Activated CD4-positive, alpha-beta T cell treated with anti-CD3 and anti-CD28 coated beads for 36 hours (primary cell): ENCODE measurements at regions not wholly inside any gene's neighbourhood (a gene's known extent, or its start where the extent isn't known, plus 50 kb on each side); places are given as distances from the start of the nearest gene placed in this dataset.

ENCODE experiments used
- ATAC-seq: fragments of 200-7000 bp; cut with Tn5 transposase; one replicate; pipeline ENCODE4 v1.10.0; 2021; ENCODE audit warnings: mild to moderate bottlenecking, moderate library complexity
- CTCF ChIA-PET: fragments of 350-600 bp; sonication (Branson Sonifier 250); formaldehyde crosslinking; loops from one replicate; lab custom pipeline; 2021; ENCODE audit warnings: antibody characterized with exemption; lab: Charles Lee
- POLR2A ChIA-PET: fragments of 350-600 bp; sonication (Branson Sonifier 250); formaldehyde crosslinking; loops from one replicate; lab custom pipeline; 2021; ENCODE audit warnings: antibody characterized with exemption, inconsistent platforms; lab: Charles Lee
- DNase-seq: peaks from one replicate; pipeline ENCODE4 v3.0.0-alpha.2; 2020
- H3K27ac Mint-ChIP-seq: one replicate; pipeline ENCODE4 v1.8.0; 2021; ENCODE audit warnings: mixed read lengths
- H3K27me3 Mint-ChIP-seq: one replicate; pipeline ENCODE4 v1.8.0; 2021; ENCODE audit warnings: mixed read lengths
- H3K36me3 Mint-ChIP-seq: one replicate; pipeline ENCODE4 v1.8.0; 2021; ENCODE audit warnings: low read depth, mixed read lengths
- H3K4me1 Mint-ChIP-seq: one replicate; pipeline ENCODE4 v1.8.0; 2021; ENCODE audit warnings: mixed read lengths
- H3K4me3 Mint-ChIP-seq: one replicate; pipeline ENCODE4 v1.8.0; 2021; ENCODE audit warnings: mild to moderate bottlenecking, moderate library complexity, mixed read lengths
- H3K9me3 Mint-ChIP-seq: one replicate; pipeline ENCODE4 v1.8.0; 2021; ENCODE audit warnings: low read depth, mixed read lengths
- intact Hi-C, 2 experiments: fragments of 100-400 bp; cut with DNase I in 1 of 2; cut with micrococcal nuclease in 1 of 2; formaldehyde crosslinking; loops; one replicate each; pipeline versions ENCODE4 v1.14.2 to v1.15.1; 2022 to 2024; cut with DNase I, micrococcal nuclease

DNA sequence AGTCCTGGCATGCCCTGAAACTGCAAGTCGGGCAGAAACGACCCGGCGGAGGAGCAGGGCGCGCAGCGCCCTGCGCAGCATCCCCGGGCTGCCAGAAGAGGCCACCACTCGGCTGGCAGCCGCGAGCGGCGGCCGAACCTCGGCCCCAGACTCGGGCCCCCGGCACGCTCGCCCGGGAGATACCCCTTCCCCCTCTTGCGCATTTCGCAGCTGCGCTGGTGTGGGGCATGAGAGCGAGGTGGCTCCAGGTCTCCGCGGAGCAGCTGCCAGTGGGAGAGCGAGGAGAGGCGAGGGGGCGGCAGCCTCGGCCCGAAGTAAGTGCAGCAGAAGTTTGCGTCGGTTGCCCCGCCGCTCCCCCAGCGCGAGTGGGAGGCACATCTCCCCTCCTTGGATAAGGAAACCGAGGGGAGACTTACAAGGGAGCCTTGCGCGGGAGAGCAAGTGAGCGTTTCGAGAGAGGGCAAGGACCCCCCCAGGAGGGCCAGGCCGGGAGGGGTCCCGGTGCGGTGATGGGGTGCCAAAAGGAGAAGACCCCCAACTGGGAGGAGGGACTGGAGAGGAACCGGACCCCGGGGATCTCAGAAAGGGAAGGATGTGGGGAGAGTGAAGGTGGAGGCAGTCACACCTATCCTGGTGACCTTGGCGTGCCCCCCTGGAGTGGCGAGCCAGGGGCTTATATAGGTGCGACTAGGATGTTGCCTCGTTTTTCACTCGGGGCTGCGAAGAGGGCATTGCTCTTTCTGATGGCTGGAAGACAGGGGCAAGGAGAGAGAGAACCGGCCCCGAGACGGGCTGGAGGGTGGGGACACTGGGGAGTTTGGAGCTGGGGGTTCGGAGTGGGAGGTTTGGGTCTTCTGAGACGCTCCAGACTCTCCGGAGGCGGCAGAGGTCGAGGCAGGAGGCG is 256.3 kb downstream of the OTUD1 start:
- POLR2A ChIA-PET: no interaction called here
- H3K4me3 Mint-ChIP-seq: peak overlapping the region; percentile 36
- DNase-seq (no peak), ATAC-seq (peak; percentile 44)
- CTCF ChIA-PET: interaction anchor here (0.6 to 0.9 kb wide), 3 partner anchors 60 to 1163 kb away, joined by 3 read pairs; no protein-coding TSS in a partner anchor
- no peak overlapping the region for H3K27ac Mint-ChIP-seq
- intact Hi-C loops: loop anchor here in 1 of 2 experiments (5.0 kb wide), 1 partner anchor 493 kb away; no protein-coding TSS in a partner anchor
- H3K9me3 Mint-ChIP-seq: no peaks in the 10 kb centered on the region
- no peaks in the 10 kb centered on the region for H3K36me3 Mint-ChIP-seq
- H3K4me1 Mint-ChIP-seq: peaks cover 17% of the 10 kb centered on the region
- peaks cover 46% of the 10 kb centered on the region for H3K27me3 Mint-ChIP-seq

DNA sequence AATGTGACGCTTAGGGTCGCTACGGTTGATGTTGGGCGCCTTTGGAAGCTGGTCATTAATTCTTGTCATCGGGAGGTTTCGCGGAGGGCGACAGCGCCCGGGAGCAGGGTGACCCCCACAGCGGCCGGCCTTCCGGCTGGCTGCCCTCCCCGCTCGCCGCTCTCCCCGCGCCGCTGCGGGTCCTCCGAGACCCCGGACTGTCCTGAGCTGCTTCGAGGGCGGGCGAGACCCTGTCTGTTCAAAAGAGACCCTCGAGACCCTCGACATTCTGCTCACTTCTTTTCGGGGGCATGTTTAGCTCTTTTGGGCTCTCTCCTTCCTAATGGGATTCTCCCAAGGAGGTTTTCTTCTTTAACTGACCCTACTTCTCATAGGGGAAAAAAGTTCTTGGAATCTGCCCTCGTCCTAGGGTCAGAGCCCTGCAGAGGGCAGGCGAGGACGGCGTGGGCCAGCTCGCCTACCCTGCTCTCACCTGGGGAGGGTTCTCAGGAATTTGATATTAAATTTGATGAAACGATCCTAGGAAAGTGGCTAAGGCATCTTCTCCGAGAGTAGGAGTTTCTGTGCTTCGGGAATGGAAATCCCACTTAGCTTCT is 257.0 kb downstream of the OTUD1 start:
- ATAC-seq (no peak), DNase-seq (no peak)
- H3K27ac Mint-ChIP-seq: no peak overlapping the region
- no peaks in the 10 kb centered on the region for H3K9me3 Mint-ChIP-seq
- H3K36me3 Mint-ChIP-seq: no peaks in the 10 kb centered on the region
- ChIA-PET POLR2A (no interaction called here), CTCF (interaction anchor here (0.6 to 0.9 kb wide), 3 partner anchors 347 to 387 kb away, joined by 3 to 4 read pairs (median 3); no protein-coding TSS in a partner anchor)
- H3K27me3 Mint-ChIP-seq: peaks cover 44% of the 10 kb centered on the region
- peaks cover 17% of the 10 kb centered on the region for H3K4me1 Mint-ChIP-seq
- no peak overlapping the region for H3K4me3 Mint-ChIP-seq
- intact Hi-C loops: no loop called here

DNA sequence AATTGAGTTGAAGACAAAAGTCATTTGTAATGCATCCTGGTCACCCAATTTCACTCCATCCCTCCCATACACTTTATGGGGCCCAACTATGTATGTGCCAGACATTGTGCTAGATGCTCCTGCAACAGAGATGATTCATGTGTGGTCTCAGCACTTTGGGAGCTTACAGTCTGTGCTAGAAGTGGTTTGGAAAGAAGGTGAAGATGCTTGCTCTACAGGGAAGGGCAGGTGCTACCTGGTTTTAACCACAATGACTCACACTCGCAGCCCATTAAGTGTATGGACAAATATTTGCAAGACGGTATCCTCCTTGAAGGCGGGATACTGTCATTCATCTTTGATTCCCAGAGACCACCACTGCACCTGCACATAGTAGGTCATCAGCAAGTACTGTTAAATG is 257.6 kb downstream of the OTUD1 start:
- ATAC-seq (no peak), DNase-seq (no peak)
- Mint-ChIP-seq H3K4me1 (peaks cover 17% of the 10 kb centered on the region), H3K36me3 (no peaks in the 10 kb centered on the region), H3K4me3 (no peak overlapping the region), H3K27me3 (peaks cover 44% of the 10 kb centered on the region), H3K9me3 (no peaks in the 10 kb centered on the region), H3K27ac (no peak overlapping the region)
- ChIA-PET POLR2A (no interaction called here), CTCF (interaction anchor here (0.6 to 0.9 kb wide), 3 partner anchors 347 to 388 kb away, joined by 3 to 4 read pairs (median 3); no protein-coding TSS in a partner anchor)
- intact Hi-C loops: no loop called here

DNA sequence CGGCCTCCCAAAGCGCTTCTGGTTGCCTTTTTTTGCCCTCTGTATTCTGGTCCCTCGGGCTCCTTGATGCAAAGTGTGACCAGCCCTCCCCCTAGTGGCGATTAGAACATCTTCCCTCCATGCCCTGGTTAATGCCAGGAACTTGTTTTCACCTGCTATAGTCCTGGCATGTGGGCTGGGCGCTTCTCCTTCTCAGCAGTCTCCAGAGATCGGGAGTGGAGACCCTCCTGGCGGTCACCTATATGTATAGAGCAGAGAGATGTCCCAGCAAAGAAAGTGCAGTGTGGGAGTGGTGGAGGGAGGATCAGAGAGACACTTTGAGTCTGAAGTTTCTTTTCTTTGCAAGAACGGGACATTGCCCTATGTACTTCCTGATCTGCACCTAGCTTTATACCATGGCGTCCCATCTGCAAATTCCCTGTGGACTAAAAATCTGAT is 264.1 kb downstream of the OTUD1 start:
- no peaks in the 10 kb centered on the region for H3K36me3 Mint-ChIP-seq
- peaks cover 4% of the 10 kb centered on the region for H3K4me1 Mint-ChIP-seq
- H3K9me3 Mint-ChIP-seq: no peaks in the 10 kb centered on the region
- DNase-seq (peak; percentile 75), ATAC-seq (peak; percentile 90)
- H3K27ac Mint-ChIP-seq: no peak overlapping the region
- no peak overlapping the region for H3K4me3 Mint-ChIP-seq
- intact Hi-C loops: loop anchor here (1.0 to 5.0 kb wide), 8 partner anchors 166 to 546 kb away; no protein-coding TSS in a partner anchor
- ChIA-PET POLR2A (no interaction called here), CTCF (interaction anchor here (0.6 to 2.2 kb wide), 5 partner anchors 10 to 388 kb away, joined by 3 to 6 read pairs (median 4); no protein-coding TSS in a partner anchor)
- peaks cover 25% of the 10 kb centered on the region for H3K27me3 Mint-ChIP-seq

DNA sequence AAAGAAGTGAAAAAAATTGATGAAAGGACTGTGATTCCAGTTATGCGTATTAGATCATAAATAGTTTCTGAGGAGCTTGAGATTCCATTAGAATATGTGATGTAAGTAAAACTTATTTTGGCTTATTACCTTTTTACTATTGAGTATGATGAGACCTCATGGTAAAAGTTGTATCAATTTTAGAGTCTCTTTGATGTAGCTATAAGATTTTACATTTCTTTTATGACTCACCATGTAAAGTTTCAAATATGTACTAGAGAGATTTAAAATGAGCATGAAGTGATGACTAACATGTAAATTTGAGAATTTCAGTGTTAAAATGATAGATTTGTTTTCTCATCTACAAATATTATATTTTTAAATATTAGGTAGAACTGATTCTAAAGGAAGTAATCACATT is 276.5 kb downstream of the OTUD1 start:
- Mint-ChIP-seq H3K4me3 (no peak overlapping the region), H3K27ac (no peak overlapping the region), H3K4me1 (peaks cover 6% of the 10 kb centered on the region), H3K27me3 (peaks cover 28% of the 10 kb centered on the region), H3K36me3 (no peaks in the 10 kb centered on the region), H3K9me3 (no peaks in the 10 kb centered on the region)
- ChIA-PET CTCF (interaction anchor here (1.2 kb wide), 1 partner anchor 13 kb away, joined by 3 read pairs; no protein-coding TSS in a partner anchor), POLR2A (interaction anchor here (0.6 kb wide), 1 partner anchor 349 kb away, joined by 5 read pairs; no protein-coding TSS in a partner anchor)
- intact Hi-C loops: no loop called here
- DNase-seq (no peak), ATAC-seq (peak; percentile 72)

DNA sequence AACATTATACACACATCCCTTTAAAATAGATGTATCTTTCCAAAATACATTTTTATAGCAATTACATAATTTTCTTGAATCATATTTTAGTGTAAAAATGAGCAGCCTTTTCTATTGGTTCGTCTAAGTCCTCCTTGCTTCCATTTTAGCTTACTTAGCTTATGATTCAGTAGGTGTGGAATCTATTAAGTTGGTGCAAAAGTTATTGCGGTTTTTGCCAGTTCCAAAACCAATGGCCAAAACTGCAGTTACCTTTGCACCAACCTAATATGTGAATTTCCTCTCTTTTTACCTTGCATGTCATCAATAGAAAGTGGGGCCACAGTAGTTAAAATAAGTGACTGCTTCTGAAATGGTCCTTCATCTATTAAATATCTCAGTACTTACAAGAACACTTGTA is 279.0 kb downstream of the OTUD1 start:
- H3K36me3 Mint-ChIP-seq: no peaks in the 10 kb centered on the region
- intact Hi-C loops: no loop called here
- peaks cover 6% of the 10 kb centered on the region for H3K4me1 Mint-ChIP-seq
- ChIA-PET CTCF (no interaction called here), POLR2A (interaction anchor here (0.6 kb wide), 1 partner anchor 1570 kb away, joined by 3 read pairs; no protein-coding TSS in a partner anchor)
- no peak overlapping the region for H3K27ac Mint-ChIP-seq
- H3K9me3 Mint-ChIP-seq: no peaks in the 10 kb centered on the region
- ATAC-seq (no peak), DNase-seq (no peak)
- peaks cover 30% of the 10 kb centered on the region for H3K27me3 Mint-ChIP-seq
- no peak overlapping the region for H3K4me3 Mint-ChIP-seq

DNA sequence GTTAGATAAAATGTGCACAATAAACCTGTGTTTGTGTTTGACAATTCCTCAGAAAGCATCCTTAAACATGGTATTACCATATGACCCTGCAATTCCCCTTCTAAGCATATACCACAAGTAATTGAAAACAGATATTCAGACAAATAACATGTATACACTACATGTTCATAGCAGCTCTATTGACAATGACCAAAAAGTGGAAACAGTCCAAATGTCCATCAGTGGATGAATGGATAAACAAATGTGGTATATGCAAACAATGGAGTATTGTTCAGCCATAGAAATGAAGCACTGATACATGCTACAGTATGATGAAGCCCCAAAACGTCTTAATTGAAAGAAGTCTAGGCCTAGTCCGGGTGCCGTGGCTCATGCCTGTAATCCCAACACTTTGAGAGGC is 280.1 kb downstream of the OTUD1 start:
- intact Hi-C loops: no loop called here
- peaks cover 25% of the 10 kb centered on the region for H3K27me3 Mint-ChIP-seq
- H3K9me3 Mint-ChIP-seq: no peaks in the 10 kb centered on the region
- ATAC-seq: no peak
- CTCF ChIA-PET: no interaction called here
- H3K27ac Mint-ChIP-seq: no peak overlapping the region
- H3K4me3 Mint-ChIP-seq: no peak overlapping the region
- peaks cover 9% of the 10 kb centered on the region for H3K4me1 Mint-ChIP-seq
- no peaks in the 10 kb centered on the region for H3K36me3 Mint-ChIP-seq
- DNase-seq: no peak
- POLR2A ChIA-PET: no interaction called here

DNA sequence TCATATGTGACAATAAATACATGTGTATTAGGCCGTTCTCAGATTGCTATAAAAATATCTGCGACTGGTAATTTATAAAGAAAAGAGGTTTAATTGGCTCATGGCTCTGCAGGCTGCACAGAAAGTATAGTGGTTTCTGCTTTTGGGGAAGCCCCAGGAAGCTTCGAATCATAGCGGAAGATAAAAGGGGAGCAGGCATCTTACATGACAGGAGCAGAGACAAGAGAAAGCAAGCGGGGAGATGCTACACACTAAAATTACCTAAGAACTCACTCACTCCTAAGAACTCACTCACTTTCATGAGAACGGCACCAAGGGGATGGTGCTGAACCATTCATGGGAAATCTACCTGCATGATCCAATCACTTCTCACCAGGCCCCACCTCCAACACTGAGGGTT is 284.9 kb downstream of the OTUD1 start:
- H3K4me3 Mint-ChIP-seq: no peak overlapping the region
- peak; percentile 58 for ATAC-seq
- intact Hi-C loops: loop anchor here in 1 of 2 experiments (10.0 kb wide), 1 partner anchor 781 kb away; no protein-coding TSS in a partner anchor
- H3K27ac Mint-ChIP-seq: no peak overlapping the region
- H3K27me3 Mint-ChIP-seq: peaks cover 12% of the 10 kb centered on the region
- ChIA-PET POLR2A (no interaction called here), CTCF (interaction anchor here (1.2 kb wide), 1 partner anchor 180 kb away, joined by 3 read pairs; no protein-coding TSS in a partner anchor)
- H3K9me3 Mint-ChIP-seq: peaks cover 1% of the 10 kb centered on the region
- peaks cover 3% of the 10 kb centered on the region for H3K4me1 Mint-ChIP-seq
- no peaks in the 10 kb centered on the region for H3K36me3 Mint-ChIP-seq
- DNase-seq: peak; percentile 9

DNA sequence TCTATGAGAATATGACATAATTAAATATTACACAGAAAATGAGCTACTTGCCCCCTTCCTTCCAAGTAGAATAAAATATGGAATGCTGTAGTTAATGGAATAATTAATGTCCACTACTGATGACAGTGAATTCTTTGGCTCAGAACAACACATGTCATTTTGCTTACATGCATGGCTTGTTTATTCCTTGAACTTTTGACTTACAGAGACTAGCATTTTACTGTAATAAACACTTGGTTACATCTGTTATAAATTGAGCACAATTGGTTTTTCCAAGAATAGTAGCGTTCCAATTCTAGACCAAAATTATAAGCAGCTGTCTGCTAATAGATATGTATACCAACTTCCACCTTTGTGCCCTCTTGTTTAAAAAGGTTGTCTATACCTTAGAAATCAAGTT is 286.7 kb downstream of the OTUD1 start:
- no peaks in the 10 kb centered on the region for H3K36me3 Mint-ChIP-seq
- H3K4me1 Mint-ChIP-seq: peaks cover 3% of the 10 kb centered on the region
- CTCF ChIA-PET: no interaction called here
- ATAC-seq (no peak), DNase-seq (no peak)
- intact Hi-C loops: loop anchor here in 1 of 2 experiments (10.0 kb wide), 1 partner anchor 779 kb away; no protein-coding TSS in a partner anchor
- POLR2A ChIA-PET: no interaction called here
- no peak overlapping the region for H3K27ac Mint-ChIP-seq
- H3K9me3 Mint-ChIP-seq: peaks cover 4% of the 10 kb centered on the region
- no peak overlapping the region for H3K4me3 Mint-ChIP-seq
- H3K27me3 Mint-ChIP-seq: peaks cover 6% of the 10 kb centered on the region

DNA sequence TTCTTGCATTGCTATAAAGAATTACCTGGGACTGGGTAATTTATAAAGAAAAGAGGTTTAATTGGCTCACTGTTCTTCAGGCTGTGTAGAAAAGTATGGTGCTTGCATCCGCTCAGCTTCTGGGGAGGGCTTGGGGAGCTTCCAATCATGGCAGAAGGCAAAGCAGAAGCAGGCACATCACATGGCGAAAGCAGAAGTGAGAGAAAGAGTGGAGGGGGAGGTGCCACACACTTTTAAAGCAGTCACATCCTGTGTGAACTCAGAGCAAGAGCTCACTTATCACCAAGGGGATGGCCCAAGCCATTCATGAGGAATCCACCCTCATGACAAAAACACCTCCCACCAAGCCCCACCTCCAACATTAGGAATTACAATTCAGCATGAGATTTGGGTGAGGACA is 303.5 kb downstream of the OTUD1 start:
- peaks cover 7% of the 10 kb centered on the region for H3K27me3 Mint-ChIP-seq
- H3K27ac Mint-ChIP-seq: no peak overlapping the region
- H3K4me3 Mint-ChIP-seq: no peak overlapping the region
- ATAC-seq (peak; percentile 58), DNase-seq (peak; percentile 19)
- H3K9me3 Mint-ChIP-seq: no peaks in the 10 kb centered on the region
- CTCF ChIA-PET: no interaction called here
- no peaks in the 10 kb centered on the region for H3K4me1 Mint-ChIP-seq
- POLR2A ChIA-PET: no interaction called here
- intact Hi-C loops: no loop called here
- no peaks in the 10 kb centered on the region for H3K36me3 Mint-ChIP-seq

DNA sequence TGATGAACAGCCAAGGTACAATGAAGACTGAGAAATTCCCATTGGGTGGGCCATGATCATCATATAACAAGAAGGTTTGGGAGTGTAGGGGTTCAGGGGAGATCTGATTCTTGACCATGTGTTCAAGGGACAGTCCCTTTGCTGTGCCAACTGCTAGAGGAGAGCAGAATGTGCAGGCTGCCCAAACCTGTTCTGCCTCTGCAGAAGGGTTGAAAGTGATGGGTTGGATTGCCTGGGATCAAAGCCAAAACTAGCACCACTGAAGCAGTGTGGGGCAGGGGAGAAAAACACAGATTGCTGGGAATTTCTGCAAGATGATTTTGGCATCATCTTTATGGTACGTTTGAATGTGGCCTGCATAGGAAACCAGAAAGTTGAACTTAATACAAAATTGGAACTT is 303.9 kb downstream of the OTUD1 start:
- ATAC-seq (no peak), DNase-seq (no peak)
- ChIA-PET CTCF (no interaction called here), POLR2A (no interaction called here)
- H3K27me3 Mint-ChIP-seq: peaks cover 7% of the 10 kb centered on the region
- H3K4me3 Mint-ChIP-seq: no peak overlapping the region
- intact Hi-C loops: no loop called here
- H3K27ac Mint-ChIP-seq: no peak overlapping the region
- H3K9me3 Mint-ChIP-seq: no peaks in the 10 kb centered on the region
- no peaks in the 10 kb centered on the region for H3K4me1 Mint-ChIP-seq
- H3K36me3 Mint-ChIP-seq: no peaks in the 10 kb centered on the region
